SK-N-SH (cell line): ENCODE measurements at regions not wholly inside any gene's neighbourhood (a gene's known extent, or its start where the extent isn't known, plus 50 kb on each side); places are given as distances from the start of the nearest gene placed in this dataset.

Source experiments
- CTCF ChIA-PET: fragments of 300-600, 350-600 bp; formaldehyde crosslinking; extraction: SDS; loops from one replicate; lab custom pipeline; 2021; lab: Yijun Ruan, JAX
- POLR2A ChIA-PET: fragments of 350-600 bp; sonication (Branson Sonifier 250); formaldehyde crosslinking; extraction: SDS; loops from one replicate; lab custom pipeline; 2020; ENCODE audit warnings: antibody characterized with exemption, inconsistent platforms; lab: Yijun Ruan, JAX
- DNase-seq: peaks from one replicate; pipeline ENCODE4 v3.0.0; 2012
- H2AFZ ChIP-seq: fragments of 200-600 bp; sonication (generic); 2 replicates; pipeline ENCODE4 v1.8.1; 2016; ENCODE audit warnings: antibody characterized with exemption, mild to moderate bottlenecking, low read depth
- H3F3A ChIP-seq: fragments of 200-600 bp; sonication (generic); replicated peaks from 2 replicates; pipeline ENCODE3; 2016; ENCODE audit warnings: antibody characterized with exemption, mild to moderate bottlenecking; ENCODE audit not compliant: insufficient read depth
- H3K27ac ChIP-seq, 2 experiments: fragments of 200-500 bp in 1 of 2; fragments of 200-600 bp in 1 of 2; sonication (Bioruptor generic) in 1 of 2; sonication (generic), shearing (Covaris generic) in 1 of 2; 2 replicates each; pipeline versions ENCODE4 v1.5.1 to v1.6.1; 2014 to 2016; ENCODE audit warnings: low read depth in 2 of 2, inconsistent platforms in 1 of 2, low read length in 1 of 2, mild to moderate bottlenecking in 1 of 2, mixed read lengths in 1 of 2
- H3K27me3 ChIP-seq: fragments of 200-600 bp; sonication (generic), shearing (Covaris generic); 2 replicates; pipeline ENCODE4 v1.6.1; 2016; ENCODE audit warnings: mixed run types; ENCODE audit not compliant: insufficient read depth
- H3K36me3 ChIP-seq, 2 experiments: fragments of 200-500 bp in 1 of 2; fragments of 200-600 bp in 1 of 2; sonication (Bioruptor generic) in 1 of 2; sonication (generic) in 1 of 2; replicated peaks in 1 of 2; 2 replicates each; pipeline versions ENCODE3 to v1.5.1; 2014 to 2016; ENCODE audit warnings: low read length in 1 of 2, mild to moderate bottlenecking in 1 of 2; ENCODE audit not compliant: insufficient read depth in 2 of 2, control insufficient read depth in 1 of 2
- H3K4me1 ChIP-seq, 2 experiments: fragments of 200-500 bp in 1 of 2; fragments of 200-600 bp in 1 of 2; sonication (Bioruptor generic) in 1 of 2; sonication (generic), shearing (Covaris generic) in 1 of 2; 2 replicates each; pipeline versions ENCODE4 v1.5.1 to v1.6.1; 2014 to 2016; ENCODE audit warnings: low read depth in 1 of 2, low read length in 1 of 2, mixed run types in 1 of 2; ENCODE audit not compliant: insufficient read depth in 2 of 2, control insufficient read depth in 1 of 2
- H3K4me2 ChIP-seq: fragments of 200-600 bp; sonication (generic), shearing (Covaris generic); 2 replicates; pipeline ENCODE4 v1.6.1; 2017; ENCODE audit warnings: mixed run types
- H3K4me3 ChIP-seq, 2 experiments: fragments of 200-500 bp in 1 of 2; fragments of 200-600 bp in 1 of 2; sonication (Bioruptor generic) in 1 of 2; sonication (generic), shearing (Covaris generic) in 1 of 2; 2 replicates each; pipeline versions ENCODE4 v1.5.1 to v1.8.1; 2014 to 2016; ENCODE audit warnings: low read depth in 2 of 2, inconsistent platforms in 1 of 2, low read length in 1 of 2, mild to moderate bottlenecking in 1 of 2, mixed read lengths in 1 of 2, moderate library complexity in 1 of 2
- H3K79me2 ChIP-seq: fragments of 200-600 bp; sonication (generic); 2 replicates; pipeline ENCODE4 v1.8.1; 2017; ENCODE audit warnings: mild to moderate bottlenecking; ENCODE audit not compliant: insufficient read depth
- H3K9ac ChIP-seq: fragments of 200-600 bp; sonication (generic); 2 replicates; pipeline ENCODE4 v1.6.1; 2017; ENCODE audit warnings: mixed run types
- H3K9me2 ChIP-seq: fragments of 200-600 bp; sonication (generic); 2 replicates; pipeline ENCODE4 v1.6.1; 2017; ENCODE audit warnings: mixed run types
- H3K9me3 ChIP-seq: fragments of 200-600 bp; sonication (generic); 2 replicates; pipeline ENCODE4 v1.6.1; 2017; ENCODE audit warnings: mixed run types, mild to moderate bottlenecking, moderate library complexity
- H4K20me1 ChIP-seq: fragments of 200-600 bp; sonication (generic); 2 replicates; pipeline ENCODE4 v1.6.1; 2017; ENCODE audit warnings: mild to moderate bottlenecking, mixed run types; ENCODE audit not compliant: insufficient read depth
- ELF1 ChIP-seq: IDR thresholded peaks from 2 replicates; pipeline ENCODE4 v1.4.0; 2012
- EP300 ChIP-seq, 2 experiments: IDR thresholded peaks; 2 replicates each; pipeline versions ENCODE4 v1.4.0 to v1.6.1; 2012; ENCODE audit warnings: borderline replicate concordance in 1 of 2, low read depth in 1 of 2, low read length in 1 of 2
- EZH2phosphoT487 ChIP-seq: fragments of 200-600 bp; sonication (generic); IDR thresholded peaks from 2 replicates; pipeline ENCODE4 v1.6.1; 2017; ENCODE audit warnings: low read depth, mixed run types, mild to moderate bottlenecking, antibody characterized with exemption, moderate library complexity, borderline replicate concordance
- FOSL2 ChIP-seq: IDR thresholded peaks from 2 replicates; pipeline ENCODE4 v1.4.0; 2012; ENCODE audit warnings: low read depth, mild to moderate bottlenecking, moderate library complexity, borderline replicate concordance
- FOXJ3 ChIP-seq: sonication (generic); formaldehyde crosslinking; IDR thresholded peaks from 2 replicates; pipeline ENCODE4 v1.5.1; 2020; ENCODE audit warnings: mild to moderate bottlenecking, missing genetic modification reagents
- FOXM1 ChIP-seq: IDR thresholded peaks from 2 replicates; pipeline ENCODE4 v1.4.0; 2012; ENCODE audit warnings: low read depth, mild to moderate bottlenecking
- GATA2 ChIP-seq: sonication (generic); formaldehyde crosslinking; IDR thresholded peaks from 2 replicates; pipeline ENCODE4 v1.5.0; 2020; ENCODE audit warnings: mild to moderate bottlenecking, missing genetic modification reagents
- NFIC ChIP-seq: IDR thresholded peaks from 2 replicates; pipeline ENCODE4 v1.4.0; 2012; ENCODE audit warnings: borderline replicate concordance
- NRF1 ChIP-seq: IDR thresholded peaks from 2 replicates; pipeline ENCODE4 v1.6.1; 2012; ENCODE audit warnings: low read depth, mild to moderate bottlenecking, low read length
- RAD21 ChIP-seq: IDR thresholded peaks from 2 replicates; pipeline ENCODE4 v1.6.1; 2012; ENCODE audit warnings: mild to moderate bottlenecking, low read length
- RFX5 ChIP-seq: IDR thresholded peaks from 2 replicates; pipeline ENCODE4 v1.6.1; 2012; ENCODE audit warnings: mild to moderate bottlenecking, improper control_type of control experiment, low read length
- TEAD4 ChIP-seq: IDR thresholded peaks from 2 replicates; pipeline ENCODE4 v1.4.0; 2012; ENCODE audit warnings: mild to moderate bottlenecking, borderline replicate concordance; ENCODE audit not compliant: insufficient read depth
- WGBS: methylation state at CpG from one replicate; pipeline ENCODE4 v1.1.6; 2017; ENCODE audit warnings: low lambda C conversion rate; 5-methylcytosine and 5-hydroxymethylcytosine counted together
- TF ChIP-seq, protein P1 (sequence below): IDR thresholded peaks from 2 replicates; pipeline ENCODE4 v1.4.0; 2012; ENCODE audit warnings: low read depth, borderline replicate concordance
- TF ChIP-seq, protein P2 (sequence below): fragments of 150-350 bp; IDR thresholded peaks from 2 replicates; pipeline ENCODE4 v1.6.1; 2016; ENCODE audit warnings: mild to moderate bottlenecking, low read depth, low read length
- TF ChIP-seq, protein P3 (sequence below): IDR thresholded peaks from 2 replicates; pipeline ENCODE4 v1.4.0; 2012; ENCODE audit warnings: low read depth, borderline replicate concordance

DNA sequence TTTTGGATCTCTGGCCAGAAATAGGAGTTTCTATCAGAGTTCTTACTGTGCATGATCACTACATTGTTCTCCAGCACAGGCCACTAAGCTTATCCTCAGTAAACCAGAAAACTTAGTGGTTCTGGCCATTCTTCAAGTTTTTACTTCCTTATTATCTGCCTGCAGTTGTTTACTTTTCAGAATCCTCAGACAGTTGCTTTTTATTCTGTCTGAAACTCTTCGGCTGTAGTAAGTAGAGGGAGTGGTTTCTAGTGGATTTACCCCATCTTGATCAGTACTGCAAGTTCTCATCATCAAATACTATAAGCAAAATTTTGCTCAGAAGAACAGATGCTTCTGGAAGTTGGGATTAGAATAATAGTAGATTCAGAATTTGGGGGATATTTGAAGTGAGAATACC lies 193.0 kb upstream of the RARB start:
- Histone ChIP-seq H3K4me1 (no peaks in the 10 kb centered on the region), H3K9ac (no peak overlapping the region), H3K27ac (no peak overlapping the region), H2AFZ (no peak overlapping the region), H3K4me2 (no peak overlapping the region), H4K20me1 (no peaks in the 10 kb centered on the region), H3K9me3 (no peaks in the 10 kb centered on the region), H3F3A (no peaks in the 10 kb centered on the region), H3K9me2 (no peaks in the 10 kb centered on the region), H3K36me3 (no peaks in the 10 kb centered on the region), H3K79me2 (no peaks in the 10 kb centered on the region), H3K27me3 (no peaks in the 10 kb centered on the region), H3K4me3 (no peak overlapping the region)
- ChIA-PET CTCF (interaction anchor here (1.6 kb wide), 1 partner anchor 22 kb away, joined by 4 read pairs; no protein-coding TSS in a partner anchor), POLR2A (no interaction called here)
- 23% methylated on average over 1 of the region's 1 CpG for WGBS
- DNase-seq: no peak
- TF ChIP-seq RFX5 (no peak), ELF1 (no peak), NRF1 (no peak), NFIC (no peak), EP300 (IDR thresholded peaks at IDR 0.05; ENCODE audit: borderline replicate concordance in 1 of 2, low read depth in 1 of 2, low read length in 1 of 2) (no peak), EZH2phosphoT487 (no peak), FOXJ3 (no peak), TEAD4 (no peak), FOSL2 (no peak), RAD21 (no peak), GATA2 (no peak), FOXM1 (no peak)
- TF ChIP-seq, protein P1, sequence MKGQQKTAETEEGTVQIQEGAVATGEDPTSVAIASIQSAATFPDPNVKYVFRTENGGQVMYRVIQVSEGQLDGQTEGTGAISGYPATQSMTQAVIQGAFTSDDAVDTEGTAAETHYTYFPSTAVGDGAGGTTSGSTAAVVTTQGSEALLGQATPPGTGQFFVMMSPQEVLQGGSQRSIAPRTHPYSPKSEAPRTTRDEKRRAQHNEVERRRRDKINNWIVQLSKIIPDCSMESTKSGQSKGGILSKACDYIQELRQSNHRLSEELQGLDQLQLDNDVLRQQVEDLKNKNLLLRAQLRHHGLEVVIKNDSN: no peak
- TF ChIP-seq, protein P2, sequence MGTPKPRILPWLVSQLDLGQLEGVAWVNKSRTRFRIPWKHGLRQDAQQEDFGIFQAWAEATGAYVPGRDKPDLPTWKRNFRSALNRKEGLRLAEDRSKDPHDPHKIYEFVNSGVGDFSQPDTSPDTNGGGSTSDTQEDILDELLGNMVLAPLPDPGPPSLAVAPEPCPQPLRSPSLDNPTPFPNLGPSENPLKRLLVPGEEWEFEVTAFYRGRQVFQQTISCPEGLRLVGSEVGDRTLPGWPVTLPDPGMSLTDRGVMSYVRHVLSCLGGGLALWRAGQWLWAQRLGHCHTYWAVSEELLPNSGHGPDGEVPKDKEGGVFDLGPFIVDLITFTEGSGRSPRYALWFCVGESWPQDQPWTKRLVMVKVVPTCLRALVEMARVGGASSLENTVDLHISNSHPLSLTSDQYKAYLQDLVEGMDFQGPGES: no peak
- TF ChIP-seq, protein P3, sequence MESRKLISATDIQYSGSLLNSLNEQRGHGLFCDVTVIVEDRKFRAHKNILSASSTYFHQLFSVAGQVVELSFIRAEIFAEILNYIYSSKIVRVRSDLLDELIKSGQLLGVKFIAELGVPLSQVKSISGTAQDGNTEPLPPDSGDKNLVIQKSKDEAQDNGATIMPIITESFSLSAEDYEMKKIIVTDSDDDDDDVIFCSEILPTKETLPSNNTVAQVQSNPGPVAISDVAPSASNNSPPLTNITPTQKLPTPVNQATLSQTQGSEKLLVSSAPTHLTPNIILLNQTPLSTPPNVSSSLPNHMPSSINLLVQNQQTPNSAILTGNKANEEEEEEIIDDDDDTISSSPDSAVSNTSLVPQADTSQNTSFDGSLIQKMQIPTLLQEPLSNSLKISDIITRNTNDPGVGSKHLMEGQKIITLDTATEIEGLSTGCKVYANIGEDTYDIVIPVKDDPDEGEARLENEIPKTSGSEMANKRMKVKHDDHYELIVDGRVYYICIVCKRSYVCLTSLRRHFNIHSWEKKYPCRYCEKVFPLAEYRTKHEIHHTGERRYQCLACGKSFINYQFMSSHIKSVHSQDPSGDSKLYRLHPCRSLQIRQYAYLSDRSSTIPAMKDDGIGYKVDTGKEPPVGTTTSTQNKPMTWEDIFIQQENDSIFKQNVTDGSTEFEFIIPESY: no peak

DNA sequence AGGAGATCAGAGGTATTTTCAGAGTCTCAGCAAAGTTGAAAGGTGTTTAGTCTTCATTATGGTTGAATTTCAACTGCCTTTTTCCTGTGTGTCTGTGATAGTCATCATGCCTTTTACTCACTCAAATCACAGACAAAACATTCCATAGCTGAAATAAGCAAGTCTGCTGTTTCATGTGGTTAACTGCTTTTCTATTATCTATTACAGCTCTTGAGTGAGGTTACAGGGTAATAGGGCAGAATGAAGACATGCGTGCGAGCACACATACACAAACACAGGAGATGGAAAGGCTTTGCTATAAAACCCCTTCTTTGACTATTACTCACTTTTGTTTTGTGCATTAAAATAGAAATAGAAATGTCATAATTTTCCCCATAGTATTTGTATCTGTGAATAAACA lies 192.6 kb upstream of the RARB start:
- Histone ChIP-seq H3K9me3 (no peaks in the 10 kb centered on the region), H3K27ac (no peak overlapping the region), H3K4me1 (no peaks in the 10 kb centered on the region), H3K36me3 (no peaks in the 10 kb centered on the region), H3K4me3 (no peak overlapping the region), H3K79me2 (no peaks in the 10 kb centered on the region), H3K9me2 (no peaks in the 10 kb centered on the region), H4K20me1 (no peaks in the 10 kb centered on the region), H3K4me2 (no peak overlapping the region), H3K27me3 (no peaks in the 10 kb centered on the region), H3K9ac (no peak overlapping the region), H3F3A (no peaks in the 10 kb centered on the region), H2AFZ (no peak overlapping the region)
- ChIA-PET POLR2A (no interaction called here), CTCF (interaction anchor here (1.6 kb wide), 1 partner anchor 22 kb away, joined by 4 read pairs; no protein-coding TSS in a partner anchor)
- no peak for TF ChIP-seq ELF1
- no peak for DNase-seq
- WGBS: 88% methylated on average over 2 of the region's 2 CpGs
